K562 (cell line): ENCODE measurements at regions not wholly inside any gene's neighbourhood (a gene's known extent, or its start where the extent isn't known, plus 50 kb on each side); places are given as distances from the start of the nearest gene placed in this dataset.

Experiments used
- CHD1 ChIP-seq: fragments of 200-600 bp; sonication (generic); IDR thresholded peaks from one replicate; pipeline ENCODE4 v1.6.1; 2012; ENCODE audit warnings: mild to moderate bottlenecking, moderate library complexity, low read length, inconsistent platforms
- CUX1 ChIP-seq: fragments of 200-800 bp; sonication (Bioruptor generic); IDR thresholded peaks from 2 replicates; pipeline ENCODE4 v1.6.1; 2016; ENCODE audit warnings: missing genetic modification characterization, missing compliant biosample characterization
- SAP30 ChIP-seq: fragments of 200-600 bp; sonication (generic); IDR thresholded peaks from 2 replicates; pipeline ENCODE4 v1.6.1; 2012; ENCODE audit warnings: borderline replicate concordance, low read depth, mild to moderate bottlenecking, moderate library complexity, low read length, control low read depth, inconsistent platforms; ENCODE audit not compliant: insufficient read depth, poor library complexity, severe bottlenecking
- TAF1 ChIP-seq: IDR thresholded peaks from 2 replicates; pipeline ENCODE4 v1.6.1; 2011; ENCODE audit warnings: mild to moderate bottlenecking, low read length, moderate library complexity; ENCODE audit not compliant: insufficient read depth, control insufficient read depth, severe bottlenecking; ENCODE audit errors: extremely low read depth
- TF ChIP-seq, protein P1 (sequence below), 2 experiments: fragments of 450-650 bp; formaldehyde crosslinking in 1 of 2; IDR thresholded peaks; 2 replicates each; pipeline versions ENCODE4 v1.4.0 to v1.6.1; 2014 to 2020; ENCODE audit warnings: mild to moderate bottlenecking in 2 of 2, borderline replicate concordance in 1 of 2, low read depth in 1 of 2
- TF ChIP-seq, protein P2 (sequence below), 3 experiments: IDR thresholded peaks in 2 of 3; conservative IDR thresholded peaks in 1 of 3; 2 replicates each; pipeline ENCODE4 v1.5.1; 2011 to 2012; ENCODE audit warnings: low read length in 3 of 3, mild to moderate bottlenecking in 3 of 3, control low read depth in 2 of 3, improper control_type of control experiment in 1 of 3, inconsistent platforms in 1 of 3, low read depth in 1 of 3, mixed read lengths in 1 of 3, moderate library complexity in 1 of 3; ENCODE audit not compliant: insufficient read depth in 2 of 3

GRCh38 chr13:55602784-55603183 is 1537.9 kb upstream of the PRR20A start:
- TF ChIP-seq CUX1 (CRISPR knock-in tag), result no peak
- TF ChIP-seq CHD1, result no peak
- no peak for TF ChIP-seq TAF1
- no peak for TF ChIP-seq SAP30
- TF ChIP-seq, protein P1, sequence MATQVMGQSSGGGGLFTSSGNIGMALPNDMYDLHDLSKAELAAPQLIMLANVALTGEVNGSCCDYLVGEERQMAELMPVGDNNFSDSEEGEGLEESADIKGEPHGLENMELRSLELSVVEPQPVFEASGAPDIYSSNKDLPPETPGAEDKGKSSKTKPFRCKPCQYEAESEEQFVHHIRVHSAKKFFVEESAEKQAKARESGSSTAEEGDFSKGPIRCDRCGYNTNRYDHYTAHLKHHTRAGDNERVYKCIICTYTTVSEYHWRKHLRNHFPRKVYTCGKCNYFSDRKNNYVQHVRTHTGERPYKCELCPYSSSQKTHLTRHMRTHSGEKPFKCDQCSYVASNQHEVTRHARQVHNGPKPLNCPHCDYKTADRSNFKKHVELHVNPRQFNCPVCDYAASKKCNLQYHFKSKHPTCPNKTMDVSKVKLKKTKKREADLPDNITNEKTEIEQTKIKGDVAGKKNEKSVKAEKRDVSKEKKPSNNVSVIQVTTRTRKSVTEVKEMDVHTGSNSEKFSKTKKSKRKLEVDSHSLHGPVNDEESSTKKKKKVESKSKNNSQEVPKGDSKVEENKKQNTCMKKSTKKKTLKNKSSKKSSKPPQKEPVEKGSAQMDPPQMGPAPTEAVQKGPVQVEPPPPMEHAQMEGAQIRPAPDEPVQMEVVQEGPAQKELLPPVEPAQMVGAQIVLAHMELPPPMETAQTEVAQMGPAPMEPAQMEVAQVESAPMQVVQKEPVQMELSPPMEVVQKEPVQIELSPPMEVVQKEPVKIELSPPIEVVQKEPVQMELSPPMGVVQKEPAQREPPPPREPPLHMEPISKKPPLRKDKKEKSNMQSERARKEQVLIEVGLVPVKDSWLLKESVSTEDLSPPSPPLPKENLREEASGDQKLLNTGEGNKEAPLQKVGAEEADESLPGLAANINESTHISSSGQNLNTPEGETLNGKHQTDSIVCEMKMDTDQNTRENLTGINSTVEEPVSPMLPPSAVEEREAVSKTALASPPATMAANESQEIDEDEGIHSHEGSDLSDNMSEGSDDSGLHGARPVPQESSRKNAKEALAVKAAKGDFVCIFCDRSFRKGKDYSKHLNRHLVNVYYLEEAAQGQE (IDR thresholded peaks at IDR 0.05; ENCODE audit: borderline replicate concordance), result no peak
- TF ChIP-seq, protein P1 (CRISPR knock-in tag; IDR thresholded peaks at IDR 0.05; ENCODE audit: low read depth), result no peak
- TF ChIP-seq, protein P2, sequence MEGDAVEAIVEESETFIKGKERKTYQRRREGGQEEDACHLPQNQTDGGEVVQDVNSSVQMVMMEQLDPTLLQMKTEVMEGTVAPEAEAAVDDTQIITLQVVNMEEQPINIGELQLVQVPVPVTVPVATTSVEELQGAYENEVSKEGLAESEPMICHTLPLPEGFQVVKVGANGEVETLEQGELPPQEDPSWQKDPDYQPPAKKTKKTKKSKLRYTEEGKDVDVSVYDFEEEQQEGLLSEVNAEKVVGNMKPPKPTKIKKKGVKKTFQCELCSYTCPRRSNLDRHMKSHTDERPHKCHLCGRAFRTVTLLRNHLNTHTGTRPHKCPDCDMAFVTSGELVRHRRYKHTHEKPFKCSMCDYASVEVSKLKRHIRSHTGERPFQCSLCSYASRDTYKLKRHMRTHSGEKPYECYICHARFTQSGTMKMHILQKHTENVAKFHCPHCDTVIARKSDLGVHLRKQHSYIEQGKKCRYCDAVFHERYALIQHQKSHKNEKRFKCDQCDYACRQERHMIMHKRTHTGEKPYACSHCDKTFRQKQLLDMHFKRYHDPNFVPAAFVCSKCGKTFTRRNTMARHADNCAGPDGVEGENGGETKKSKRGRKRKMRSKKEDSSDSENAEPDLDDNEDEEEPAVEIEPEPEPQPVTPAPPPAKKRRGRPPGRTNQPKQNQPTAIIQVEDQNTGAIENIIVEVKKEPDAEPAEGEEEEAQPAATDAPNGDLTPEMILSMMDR (IDR thresholded peaks at IDR 0.05 in 2 of 3, conservative IDR thresholded peaks at IDR 0.05 in 1 of 3; ENCODE audit: insufficient read depth in 2 of 3, low read depth in 1 of 3, low read length in 3 of 3), result no peak
